WTC11 (cell line): ENCODE measurements at regions not wholly inside any gene's neighbourhood (a gene's known extent, or its start where the extent isn't known, plus 50 kb on each side); places are given as distances from the start of the nearest gene placed in this dataset.

ENCODE experiments used
- CTCF ChIP-seq: fragments of 200-600 bp; IDR thresholded peaks from 2 replicates; pipeline ENCODE4 v1.8.0; 2022; ENCODE audit warnings: antibody characterized with exemption
- KAT7 ChIP-seq: sonication (generic); formaldehyde crosslinking; IDR thresholded peaks from 2 replicates; pipeline ENCODE4 v1.8.1; 2023; ENCODE audit warnings: missing genetic modification reagents, mild to moderate bottlenecking, borderline replicate concordance
- TEAD1 ChIP-seq: sonication (generic); formaldehyde crosslinking; IDR thresholded peaks from 2 replicates; pipeline ENCODE4 v1.8.0; 2022; ENCODE audit warnings: mild to moderate bottlenecking, missing genetic modification reagents
- USF1 ChIP-seq: sonication (generic); formaldehyde crosslinking; IDR thresholded peaks from 2 replicates; pipeline ENCODE4 v1.8.0; 2022; ENCODE audit warnings: mild to moderate bottlenecking, missing genetic modification reagents

- TF ChIP-seq CTCF (no peak), USF1 (CRISPR knock-in tag) (no peak), TEAD1 (no peak), KAT7 (no peak)
Observed at GRCh38 chr12:30567082-30567481, 128.6 kb downstream of the IPO8 start.
